H9 (cell line): ENCODE measurements at regions not wholly inside any gene's neighbourhood (a gene's known extent, or its start where the extent isn't known, plus 50 kb on each side); places are given as distances from the start of the nearest gene placed in this dataset.

ENCODE experiments used
- DNase-seq: peaks from one replicate; pipeline ENCODE4 v3.0.0-alpha.2; 2017
- H2AFZ ChIP-seq: one replicate; pipeline ENCODE4 v1.6.1; 2013; ENCODE audit warnings: mild to moderate bottlenecking, low read length, control low read depth, moderate library complexity
- H2AK5ac ChIP-seq: 2 replicates; pipeline ENCODE4 v1.6.1; 2013; ENCODE audit warnings: low read length, control low read depth, mixed read lengths; ENCODE audit not compliant: insufficient read length
- H2BK120ac ChIP-seq: one replicate; pipeline ENCODE4 v1.6.1; 2013; ENCODE audit warnings: low read depth, mild to moderate bottlenecking, low read length, control low read depth, inconsistent platforms; ENCODE audit not compliant: poor library complexity, severe bottlenecking
- H2BK12ac ChIP-seq: 2 replicates; pipeline ENCODE4 v1.6.1; 2013; ENCODE audit warnings: low read length, control low read depth, mixed read lengths, low read depth; ENCODE audit not compliant: insufficient read length
- H2BK15ac ChIP-seq: 2 replicates; pipeline ENCODE4 v1.6.1; 2013; ENCODE audit warnings: low read depth, low read length, control low read depth
- H2BK20ac ChIP-seq: one replicate; pipeline ENCODE4 v1.6.1; 2013; ENCODE audit warnings: low read depth, mild to moderate bottlenecking, low read length, control low read depth, inconsistent platforms; ENCODE audit not compliant: poor library complexity, severe bottlenecking
- H2BK5ac ChIP-seq: 2 replicates; pipeline ENCODE4 v1.6.1; 2013; ENCODE audit warnings: low read length, control low read depth, mixed read lengths; ENCODE audit not compliant: insufficient read length
- H3K14ac ChIP-seq: 2 replicates; pipeline ENCODE4 v1.6.1; 2013; ENCODE audit warnings: low read length, control low read depth; ENCODE audit not compliant: insufficient read depth
- H3K18ac ChIP-seq: 2 replicates; pipeline ENCODE4 v1.6.1; 2013; ENCODE audit warnings: low read depth, mild to moderate bottlenecking, mixed read lengths, low read length, control low read depth; ENCODE audit not compliant: insufficient read length
- H3K23ac ChIP-seq: 2 replicates; pipeline ENCODE4 v1.6.1; 2013; ENCODE audit warnings: low read length, control low read depth, mixed read lengths, low read depth; ENCODE audit not compliant: insufficient read length
- H3K23me2 ChIP-seq: 2 replicates; pipeline ENCODE4 v1.6.1; 2013; ENCODE audit warnings: low read depth, mild to moderate bottlenecking, mixed read lengths, low read length, control low read depth; ENCODE audit not compliant: insufficient read length, poor library complexity, severe bottlenecking
- H3K27ac ChIP-seq: 2 replicates; pipeline ENCODE4 v1.5.1; 2013; ENCODE audit warnings: low read length, control low read depth, mixed read lengths, low read depth; ENCODE audit not compliant: insufficient read length
- H3K27me3 ChIP-seq: 2 replicates; pipeline ENCODE4 v1.6.1; 2013; ENCODE audit warnings: low read length, control low read depth, inconsistent platforms; ENCODE audit not compliant: insufficient read depth
- H3K4ac ChIP-seq: 2 replicates; pipeline ENCODE4 v1.6.1; 2013; ENCODE audit warnings: low read depth, mild to moderate bottlenecking, control low read depth, inconsistent platforms, low read length, moderate library complexity
- H3K4me1 ChIP-seq: 2 replicates; pipeline ENCODE4 v1.6.1; 2013; ENCODE audit warnings: low read length, control low read depth, inconsistent platforms; ENCODE audit not compliant: insufficient read depth
- H3K4me2 ChIP-seq: 2 replicates; pipeline ENCODE4 v1.6.1; 2013; ENCODE audit warnings: low read length, control low read depth, mixed read lengths; ENCODE audit not compliant: insufficient read length, insufficient read depth
- H3K56ac ChIP-seq: 2 replicates; pipeline ENCODE4 v1.6.1; 2013; ENCODE audit warnings: low read depth, mild to moderate bottlenecking, mixed read lengths, low read length, control low read depth; ENCODE audit not compliant: insufficient read length
- H3K79me1 ChIP-seq: 2 replicates; pipeline ENCODE4 v1.6.1; 2013; ENCODE audit warnings: low read depth, mild to moderate bottlenecking, moderate library complexity, low read length, control low read depth, inconsistent platforms; ENCODE audit not compliant: insufficient read depth, poor library complexity, severe bottlenecking
- H3K79me2 ChIP-seq: 2 replicates; pipeline ENCODE4 v1.6.1; 2013; ENCODE audit warnings: low read length, control low read depth, inconsistent platforms; ENCODE audit not compliant: insufficient read depth
- H3K9ac ChIP-seq: 2 replicates; pipeline ENCODE4 v1.6.1; 2013; ENCODE audit warnings: low read length, control low read depth, mixed read lengths; ENCODE audit not compliant: insufficient read length; ENCODE audit errors: extremely low read depth
- H3K9me3 ChIP-seq: one replicate; pipeline ENCODE4 v1.6.1; 2013; ENCODE audit warnings: low read depth, low read length, inconsistent platforms; ENCODE audit not compliant: control insufficient read depth
- H3T11ph ChIP-seq: one replicate; pipeline ENCODE4 v1.6.1; 2013; ENCODE audit warnings: mild to moderate bottlenecking, low read length, control low read depth, inconsistent platforms
- H4K20me1 ChIP-seq: one replicate; pipeline ENCODE4 v1.6.1; 2013; ENCODE audit not compliant: control insufficient read depth, insufficient read length, insufficient read depth
- H4K5ac ChIP-seq: 2 replicates; pipeline ENCODE4 v1.6.1; 2013; ENCODE audit warnings: low read depth, mild to moderate bottlenecking, mixed read lengths, low read length, control low read depth; ENCODE audit not compliant: insufficient read length
- H4K8ac ChIP-seq: replicated peaks from 2 replicates; pipeline ENCODE4 v1.6.1; 2013; ENCODE audit warnings: low read length, control low read depth, mixed read lengths, low read depth; ENCODE audit not compliant: insufficient read length
- H4K91ac ChIP-seq: 2 replicates; pipeline ENCODE4 v1.6.1; 2013; ENCODE audit warnings: low read depth, mild to moderate bottlenecking, moderate library complexity, mixed read lengths, low read length, control low read depth; ENCODE audit not compliant: insufficient read length
- H3K27ac Mint-ChIP-seq, 3 experiments: 2 replicates in 2 of 3; 3 replicates in 1 of 3; pipeline ENCODE4 v1.8.0; 2020 to 2021; ENCODE audit warnings: mixed read lengths in 3 of 3, mild to moderate bottlenecking in 1 of 3, moderate library complexity in 1 of 3
- H3K27me3 Mint-ChIP-seq: 2 replicates; pipeline ENCODE4 v1.8.0; 2021; ENCODE audit warnings: low read depth, mild to moderate bottlenecking, moderate library complexity, mixed read lengths
- H3K36me3 Mint-ChIP-seq, 3 experiments: 2 replicates in 2 of 3; 3 replicates in 1 of 3; pipeline ENCODE4 v1.8.0; 2020 to 2021; ENCODE audit warnings: low read depth in 3 of 3, mixed read lengths in 3 of 3; ENCODE audit not compliant: insufficient read depth in 1 of 3
- H3K4me1 Mint-ChIP-seq, 2 experiments: 2 replicates each; pipeline ENCODE4 v1.8.0; 2020; ENCODE audit warnings: mixed read lengths in 2 of 2
- H3K4me3 Mint-ChIP-seq, 2 experiments: 2 replicates in 1 of 2; 3 replicates in 1 of 2; pipeline ENCODE4 v1.8.0; 2020 to 2021; ENCODE audit warnings: mild to moderate bottlenecking in 2 of 2, mixed read lengths in 2 of 2, moderate library complexity in 1 of 2
- H3K9me3 Mint-ChIP-seq, 2 experiments: 2 replicates in 1 of 2; 3 replicates in 1 of 2; pipeline ENCODE4 v1.8.0; 2020; ENCODE audit warnings: mild to moderate bottlenecking in 2 of 2, mixed read lengths in 2 of 2, moderate library complexity in 1 of 2
- CTCF ChIP-seq: fragments of 200-600 bp; sonication (generic); conservative IDR thresholded peaks from 3 replicates; pipeline ENCODE4 v1.8.0; 2021; ENCODE audit warnings: antibody characterized with exemption, mild to moderate bottlenecking
- WGBS: extraction: QIAGEN DNeasy Blood & Tissue Kit; methylation state at CpG from one replicate; pipeline ENCODE4 v1.1.7; 2013; ENCODE audit warnings: missing lambda C conversion rate, low lambda C conversion rate, mixed read lengths; ENCODE audit not compliant: insufficient read length; ENCODE audit errors: extremely low coverage; 5-methylcytosine and 5-hydroxymethylcytosine counted together

- Histone ChIP-seq H2BK12ac (no peak overlapping the region), H2AFZ (no peak overlapping the region), H3K18ac (no peak overlapping the region), H3K27me3 (no peaks in the 10 kb centered on the region), H3K56ac (no peak overlapping the region), H3T11ph (no peak overlapping the region), H4K20me1 (no peaks in the 10 kb centered on the region), H2BK15ac (no peak overlapping the region), H4K5ac (no peak overlapping the region), H3K4ac (no peak overlapping the region), H4K8ac (no peak overlapping the region), H3K9me3 (no peaks in the 10 kb centered on the region), H2BK120ac (no peak overlapping the region), H3K79me1 (no peaks in the 10 kb centered on the region), H2BK20ac (no peak overlapping the region), H2AK5ac (no peak overlapping the region), H3K23me2 (no peaks in the 10 kb centered on the region), H3K79me2 (no peaks in the 10 kb centered on the region), H3K4me1 (no peaks in the 10 kb centered on the region), H4K91ac (no peak overlapping the region), H3K4me2 (no peak overlapping the region), H2BK5ac (no peak overlapping the region), H3K9ac (no peak overlapping the region), H3K23ac (no peak overlapping the region), H3K27ac (no peak overlapping the region), H3K14ac (no peak overlapping the region)
- H3K27me3 Mint-ChIP-seq, result no peaks in the 10 kb centered on the region; the same call in 1 of the 2 replicates
- H3K27ac Mint-ChIP-seq, result no peak overlapping the region
- H3K4me1 Mint-ChIP-seq, result peaks cover 10 to 15% of the 10 kb centered on the region in 2 experiments
- WGBS, result no CpG with 5 or more reads among the region's 2 CpGs
- TF ChIP-seq CTCF, result no peak
- no peak overlapping the region for H3K4me3 Mint-ChIP-seq
- peaks cover 0 to 3% of the 10 kb centered on the region in 2 experiments; a peak in 2 of 5 replicates for H3K9me3 Mint-ChIP-seq
- no peak for DNase-seq
- peaks cover 0 to 4% (median 0%) of the 10 kb centered on the region in 3 experiments; a peak in 1 of 7 replicates for H3K36me3 Mint-ChIP-seq
Observed at GRCh38 chr1:168824418-168825065, 95.5 kb upstream of the DPT start.
